ENCODE measurements at regions not wholly inside any gene's neighbourhood (a gene's known extent, or its start where the extent isn't known, plus 50 kb on each side); places are given as distances from the start of the nearest gene placed in this dataset.

- TF ChIP-seq EZH2 (IDR thresholded peaks at IDR 0.05; ENCODE audit: insufficient read depth, poor library complexity, severe bottlenecking) (no peak), EZH2phosphoT487 (IDR thresholded peaks at IDR 0.05; ENCODE audit: insufficient read depth, low read depth) (no peak)
Measured at GRCh38 chr7:24026351-24026750, 257.6 kb upstream of the NPY start.
